NCI-H1436 (cell line): ENCODE measurements at regions not wholly inside any gene's neighbourhood (a gene's known extent, or its start where the extent isn't known, plus 50 kb on each side); places are given as distances from the start of the nearest gene placed in this dataset.
A peak's percentile ranks its signal among the peaks of the same experiment; 100 is the strongest.

ENCODE experiments used
- DNase-seq: peaks from one replicate; lab custom pipeline; 2025; lab: John Stamatoyannopoulos, UW

DNA sequence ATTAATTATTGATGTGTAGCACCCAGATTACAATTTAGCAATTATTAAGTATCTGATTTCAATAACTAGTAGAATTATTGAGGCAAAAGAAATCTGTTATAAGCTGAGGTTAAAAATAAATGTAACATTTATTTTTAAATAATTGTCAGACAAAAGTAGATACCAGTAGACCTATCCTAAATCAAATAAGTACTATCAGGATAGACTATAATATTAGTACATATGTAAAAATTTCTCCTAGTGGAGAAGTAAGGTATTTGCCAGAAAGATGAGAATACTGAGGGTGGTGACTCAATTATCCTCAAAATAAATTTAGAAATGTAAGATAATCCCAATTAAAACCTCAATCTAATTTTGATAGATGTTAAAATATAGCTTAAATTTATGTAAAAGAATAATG lies 377.8 kb upstream of the CHRM3 start:
- no peak for DNase-seq

DNA sequence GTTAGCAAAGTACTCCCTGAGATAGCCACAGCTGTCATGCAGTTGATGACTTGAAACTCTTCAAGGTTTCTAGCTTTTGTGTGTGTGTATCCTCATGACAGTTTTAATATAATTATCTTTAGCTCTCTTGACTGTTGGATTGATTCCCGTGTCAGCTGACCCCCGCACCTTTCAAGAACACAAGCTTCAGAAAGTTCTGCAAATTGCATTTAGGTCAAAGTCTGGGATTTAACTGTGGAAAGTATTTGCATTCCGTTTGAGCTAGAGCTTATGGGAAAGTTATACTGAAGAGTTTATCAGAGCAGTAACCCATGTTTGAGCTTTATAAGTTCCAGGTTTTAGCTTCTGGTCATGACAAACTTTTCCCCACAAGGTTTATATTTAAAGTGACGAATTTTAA lies 380.1 kb upstream of the CHRM3 start:
- DNase-seq = no peak

DNA sequence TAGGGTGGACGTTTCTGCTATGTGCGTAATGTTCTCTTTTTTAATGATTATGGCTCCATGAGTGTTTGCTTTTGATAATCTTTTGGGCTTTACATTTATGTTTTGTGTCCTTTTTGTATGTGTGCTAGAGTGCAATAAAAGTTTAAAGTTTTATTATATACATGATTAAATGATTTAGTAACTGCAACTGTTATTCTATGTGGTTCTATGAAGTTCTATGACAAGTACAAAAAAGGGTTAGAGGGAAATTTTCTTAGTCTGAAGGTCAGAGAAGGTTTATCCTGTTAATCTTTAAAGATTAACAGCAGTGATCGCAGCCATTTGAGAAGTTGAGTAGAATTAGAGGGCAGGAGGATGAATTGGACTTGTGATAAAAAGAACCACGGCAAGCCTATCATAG lies 386.4 kb upstream of the CHRM3 start:
- no peak for DNase-seq

DNA sequence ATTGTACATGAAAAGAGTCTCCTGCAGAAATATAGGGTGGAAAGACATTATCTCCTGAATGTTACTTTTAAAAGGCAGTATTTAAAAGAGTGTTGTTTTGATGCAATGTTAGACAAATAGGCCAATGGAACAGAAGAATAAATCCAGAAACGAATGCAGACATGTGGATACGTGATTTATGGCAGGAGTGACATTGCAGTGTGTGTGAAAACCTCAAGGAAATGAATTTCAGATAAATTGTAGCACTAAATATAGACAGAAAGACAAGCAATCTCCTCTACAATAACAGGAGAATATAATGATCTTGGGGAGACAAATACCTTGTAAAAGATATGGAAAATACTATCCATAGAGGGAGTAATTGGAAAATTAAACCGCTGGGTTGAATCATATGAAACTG lies 387.8 kb upstream of the CHRM3 start:
- DNase-seq = no peak

DNA sequence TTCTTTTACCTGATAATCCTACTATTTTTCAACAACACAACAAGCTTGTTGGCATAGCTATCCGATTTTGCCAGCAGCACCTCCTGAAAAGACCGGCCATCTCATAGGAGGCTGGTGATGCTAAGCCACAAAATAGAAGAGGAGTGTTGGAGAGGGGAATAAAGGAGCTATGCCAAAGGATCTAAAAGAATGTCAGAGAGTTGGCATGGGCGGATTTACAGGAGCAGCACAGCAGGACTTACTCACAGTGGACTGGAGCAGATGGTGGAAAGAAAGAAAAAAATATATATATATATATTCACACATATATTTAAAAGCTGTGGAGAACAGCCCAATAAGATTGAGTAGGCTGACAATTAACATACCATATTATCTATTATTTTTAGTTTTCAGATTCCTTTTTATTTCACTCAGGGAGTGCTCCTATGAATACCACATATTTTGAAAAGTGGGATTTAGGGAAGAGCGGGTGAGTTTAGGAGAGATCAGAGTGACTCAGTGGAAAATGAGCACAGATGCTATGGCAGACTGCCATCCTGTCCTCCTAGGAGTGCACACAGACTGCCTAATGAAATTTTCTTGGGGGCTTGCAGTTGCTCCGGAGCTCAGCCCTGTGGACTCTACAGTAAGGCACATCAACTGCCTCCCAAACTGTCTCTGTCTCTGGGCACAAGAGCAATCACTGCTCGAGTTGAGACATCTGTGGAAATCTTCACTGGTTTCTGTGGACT lies 394.4 kb upstream of the CHRM3 start:
- no peak for DNase-seq

DNA sequence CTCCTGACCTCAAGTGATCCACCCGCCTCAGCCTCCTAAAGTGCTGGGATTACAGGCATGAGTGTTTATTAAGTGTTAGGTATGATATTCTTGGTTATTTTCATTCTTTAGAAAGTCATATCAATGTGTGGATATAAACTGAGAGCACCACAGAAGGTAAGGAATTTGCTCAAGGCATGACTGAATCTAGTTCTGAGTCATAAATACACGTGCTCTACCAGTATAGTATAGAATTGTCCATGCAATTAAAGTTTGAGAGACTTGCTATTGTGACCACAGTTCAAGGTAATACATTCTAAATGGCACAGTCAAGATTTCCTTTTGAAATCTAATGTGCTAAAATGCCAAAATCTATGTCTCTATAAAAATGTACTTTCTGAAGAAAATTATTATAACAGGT lies 401.1 kb upstream of the CHRM3 start:
- no peak for DNase-seq

DNA sequence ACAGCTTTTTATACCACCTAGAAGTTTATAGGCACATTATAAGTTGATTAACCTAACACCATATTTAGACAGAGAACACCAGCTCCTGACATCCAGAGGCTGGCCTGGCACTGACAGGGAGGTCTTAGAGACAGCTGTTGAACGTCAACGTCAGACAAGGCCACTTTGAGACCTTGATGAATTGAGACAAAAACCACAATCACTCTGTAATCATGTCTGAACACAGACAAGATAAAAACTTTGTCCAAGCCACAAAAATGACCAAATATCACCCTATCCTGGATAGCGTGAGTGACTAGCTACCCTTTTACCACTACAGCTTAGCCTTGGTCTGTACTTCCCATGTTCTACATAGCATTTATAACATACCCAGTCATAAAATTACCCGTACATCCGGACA lies 403.6 kb upstream of the CHRM3 start:
- DNase-seq = no peak

DNA sequence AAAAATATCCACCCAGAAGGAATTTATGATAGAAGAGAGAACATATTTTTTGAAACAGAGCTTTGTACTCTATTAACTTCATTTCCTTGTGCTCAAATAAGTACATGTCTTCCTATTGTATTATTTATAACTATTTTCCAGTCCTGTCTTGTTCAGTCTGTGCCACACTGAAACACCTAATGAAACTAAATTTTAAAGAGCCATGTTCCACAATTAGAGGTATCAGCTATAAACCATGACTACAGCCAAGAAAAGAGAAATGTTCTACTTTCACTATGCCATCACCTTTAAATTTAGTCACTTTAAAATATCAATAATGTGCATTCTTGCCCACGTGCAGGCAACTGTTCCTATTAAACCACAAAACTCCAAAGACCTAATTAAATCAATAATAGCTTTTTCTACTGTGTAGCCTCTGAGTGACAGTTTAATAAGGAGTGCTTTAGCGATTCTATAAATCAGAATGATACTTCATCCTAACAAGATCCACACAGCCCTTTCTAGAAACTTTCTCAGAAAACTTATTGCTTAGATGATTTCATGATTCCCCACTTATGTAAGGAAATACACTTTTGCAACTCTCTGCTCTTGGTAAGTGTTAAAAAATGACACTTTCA lies 404.9 kb upstream of the CHRM3 start:
- no peak for DNase-seq

DNA sequence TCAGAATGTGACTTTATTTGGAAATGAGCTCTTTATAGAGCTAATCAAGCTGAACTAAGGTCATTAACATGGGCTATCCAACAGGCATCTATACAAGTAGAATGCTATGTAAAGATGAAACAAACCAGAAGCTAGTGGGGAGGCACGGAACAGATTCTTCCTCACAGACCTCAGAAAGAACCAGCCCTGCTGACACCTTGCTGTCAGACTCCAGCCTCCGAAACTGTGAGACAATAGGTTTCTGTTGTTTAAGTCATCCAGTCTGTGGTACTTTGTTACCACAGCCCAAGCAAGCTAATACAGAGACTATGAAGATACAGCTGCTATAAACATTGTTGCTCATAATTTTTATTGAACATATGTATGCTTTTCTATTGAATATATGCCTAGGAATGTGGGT lies 406.3 kb upstream of the CHRM3 start:
- no peak for DNase-seq

DNA sequence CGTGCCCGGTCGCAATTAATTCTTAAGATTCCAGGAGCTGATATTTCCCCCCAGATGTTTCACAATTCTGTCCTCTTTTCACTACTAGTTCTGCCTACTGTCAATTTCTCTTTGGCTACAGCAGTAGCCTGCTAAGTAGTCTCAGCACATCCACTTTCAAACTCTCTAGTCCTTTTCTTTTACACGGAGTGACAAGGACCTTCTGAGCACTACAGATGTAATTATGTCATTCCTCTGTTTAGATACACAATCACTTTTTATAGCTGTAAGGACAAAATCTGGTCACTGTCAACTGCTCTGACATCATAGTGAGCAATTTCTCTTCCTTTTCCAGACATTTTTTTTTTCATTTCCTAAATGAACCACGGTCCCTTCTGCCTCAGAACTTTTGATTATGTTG lies 421.7 kb upstream of the CHRM3 start:
- DNase-seq = no peak

DNA sequence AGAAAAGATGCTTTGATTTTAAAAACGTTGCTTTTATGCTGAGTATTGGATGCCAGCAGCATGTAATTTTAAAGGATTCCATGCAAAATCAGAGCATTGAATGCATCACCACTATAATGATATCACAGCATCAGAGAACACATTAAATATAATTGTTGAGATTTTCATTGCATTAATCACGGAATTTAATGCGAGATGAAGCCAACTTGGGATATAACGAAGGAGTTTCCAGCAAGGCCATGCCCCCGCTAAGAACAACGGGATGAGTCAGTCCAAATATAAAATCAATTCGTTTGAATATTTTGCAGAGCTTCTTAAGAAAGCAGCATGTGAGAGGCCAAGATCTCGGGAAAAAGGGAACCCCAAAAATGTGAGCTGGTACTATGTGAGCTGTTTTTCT lies 423.4 kb upstream of the CHRM3 start:
- DNase-seq = no peak

DNA sequence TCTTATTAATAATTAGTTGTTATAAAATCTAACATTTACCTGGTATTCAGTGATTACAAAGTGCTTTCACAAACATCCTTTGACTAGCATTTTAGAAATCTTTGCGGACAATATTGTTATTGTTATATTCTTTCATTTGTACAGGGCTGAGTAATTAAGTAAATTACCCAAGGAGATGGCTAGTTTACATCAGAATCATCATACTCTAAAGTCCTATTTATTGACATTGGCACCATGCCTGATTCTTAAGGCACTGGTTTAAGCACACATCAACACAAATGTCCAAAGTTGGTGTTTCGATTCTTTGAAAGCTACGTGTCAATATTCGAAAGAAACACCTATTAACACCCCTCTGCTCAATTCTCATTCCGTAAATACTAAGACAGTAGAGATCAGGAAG lies 424.6 kb upstream of the CHRM3 start:
- DNase-seq = peak; percentile 50

DNA sequence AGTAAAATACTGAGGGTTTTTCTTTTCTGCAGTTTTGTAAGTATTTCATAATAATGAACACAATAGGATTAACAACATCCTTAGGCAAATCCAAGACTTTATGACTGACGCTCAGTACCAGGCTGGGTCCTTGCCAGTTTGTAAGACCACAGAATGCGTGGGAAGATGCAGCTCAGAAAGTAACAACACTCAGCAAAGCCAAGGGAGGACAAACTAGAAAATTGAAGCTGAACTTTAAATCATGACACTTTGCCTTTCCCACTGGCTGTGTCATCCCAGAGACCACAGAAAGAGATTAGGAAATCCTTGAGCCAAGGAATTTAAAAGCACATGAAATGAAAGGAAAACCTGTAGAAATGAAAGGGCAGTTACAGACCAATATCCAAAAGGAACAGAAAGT lies 426.3 kb upstream of the CHRM3 start:
- DNase-seq = no peak

DNA sequence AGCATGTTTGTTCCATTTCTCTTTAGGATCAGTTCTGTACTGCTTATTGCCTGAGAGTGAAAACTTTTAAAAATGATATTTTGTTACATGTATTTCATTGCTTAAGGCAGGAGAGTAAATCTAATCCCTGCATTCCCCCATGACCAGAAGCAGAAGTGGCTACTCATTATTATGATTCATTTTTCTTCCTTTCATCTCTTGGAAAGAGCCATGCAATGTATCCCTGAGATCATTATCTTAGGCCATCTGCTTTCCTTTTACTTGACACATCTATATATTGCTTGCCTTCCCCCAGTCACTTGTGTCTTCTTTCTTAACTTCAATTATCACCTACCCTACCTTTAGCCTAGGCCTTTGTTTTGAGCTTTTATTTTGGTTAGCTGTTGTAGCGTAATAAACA lies 430.4 kb upstream of the CHRM3 start:
- no peak for DNase-seq

DNA sequence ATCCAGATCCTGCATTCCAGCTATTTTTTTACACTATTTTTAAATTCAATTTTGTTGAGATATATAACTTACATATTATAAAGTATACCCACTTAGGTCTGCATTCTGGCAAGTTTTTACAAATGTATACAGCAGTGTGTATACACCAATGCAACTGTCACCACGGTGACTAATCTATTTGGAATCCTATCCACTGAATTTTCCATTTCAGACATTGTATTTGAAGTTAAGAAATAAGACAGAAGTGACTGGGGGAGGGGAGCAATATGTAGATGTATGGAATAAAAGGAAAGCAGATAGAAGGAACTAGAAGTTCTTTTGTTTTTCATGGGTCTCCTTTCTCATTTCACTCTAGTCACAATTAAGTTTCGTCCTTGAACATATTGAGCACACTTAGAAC lies 431.5 kb upstream of the CHRM3 start:
- DNase-seq = no peak

DNA sequence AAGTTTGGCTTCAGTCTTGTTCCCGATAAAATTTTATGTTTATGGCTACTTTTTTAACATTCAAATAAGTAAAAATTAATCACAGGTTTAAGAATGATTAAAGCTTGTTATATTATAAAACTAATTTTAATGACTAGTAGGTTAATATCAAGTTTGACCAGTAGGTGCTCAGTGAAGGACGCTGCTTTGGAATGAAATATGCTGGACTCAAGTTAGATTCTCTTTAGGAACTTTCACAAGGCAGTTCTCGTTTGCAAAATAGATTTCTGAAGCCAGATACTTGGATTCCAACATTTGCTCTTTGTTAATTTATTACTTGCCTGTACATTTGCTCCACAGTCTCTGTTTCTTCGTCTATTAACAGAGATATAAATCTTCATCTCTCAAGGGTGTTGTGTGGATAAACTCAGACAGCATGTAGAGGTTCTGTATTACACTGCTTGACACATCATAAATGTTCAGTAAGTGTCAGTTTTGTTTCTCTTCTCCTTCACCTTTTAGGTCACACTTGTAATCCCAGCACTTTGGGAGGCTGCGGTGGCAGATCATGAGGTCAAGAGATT lies 432.8 kb upstream of the CHRM3 start:
- no peak for DNase-seq

DNA sequence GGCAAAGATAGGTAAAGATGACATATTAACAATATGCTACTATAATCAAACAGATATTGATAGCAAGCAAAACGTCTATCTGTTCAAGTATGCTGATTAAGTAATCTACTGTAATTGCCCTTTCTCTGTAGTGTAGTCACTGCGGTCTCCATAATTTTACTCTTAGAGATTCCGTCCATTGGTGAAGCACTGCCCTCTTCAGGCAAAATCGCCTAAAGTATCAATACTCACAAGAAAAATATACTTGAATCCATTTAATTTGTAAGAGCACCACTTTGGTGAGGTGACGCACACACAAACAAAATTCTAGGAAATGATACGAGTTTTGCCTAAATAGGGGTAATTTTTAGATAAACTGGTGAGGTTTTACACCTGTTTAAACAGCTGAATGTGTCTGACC lies 434.6 kb upstream of the CHRM3 start:
- DNase-seq = peak; percentile 6

DNA sequence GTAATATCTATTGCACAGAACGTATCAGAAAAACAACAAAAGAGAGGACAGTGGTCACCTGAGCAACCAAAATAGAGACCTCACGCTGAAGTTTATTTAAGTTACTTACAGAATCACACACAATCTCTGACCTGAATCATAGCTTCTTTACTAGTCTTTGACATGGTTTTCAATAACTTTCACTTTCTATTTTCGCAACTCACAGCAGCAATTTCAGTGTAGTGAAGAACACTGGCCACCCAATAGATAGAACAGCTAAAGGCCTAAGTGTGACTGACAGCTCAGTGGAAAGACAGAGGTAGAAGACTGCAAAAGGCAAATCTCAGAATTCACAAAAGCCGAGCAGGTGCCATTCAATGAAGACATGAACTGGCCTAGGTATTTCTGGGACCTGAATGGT lies 435.6 kb upstream of the CHRM3 start:
- DNase-seq = no peak

DNA sequence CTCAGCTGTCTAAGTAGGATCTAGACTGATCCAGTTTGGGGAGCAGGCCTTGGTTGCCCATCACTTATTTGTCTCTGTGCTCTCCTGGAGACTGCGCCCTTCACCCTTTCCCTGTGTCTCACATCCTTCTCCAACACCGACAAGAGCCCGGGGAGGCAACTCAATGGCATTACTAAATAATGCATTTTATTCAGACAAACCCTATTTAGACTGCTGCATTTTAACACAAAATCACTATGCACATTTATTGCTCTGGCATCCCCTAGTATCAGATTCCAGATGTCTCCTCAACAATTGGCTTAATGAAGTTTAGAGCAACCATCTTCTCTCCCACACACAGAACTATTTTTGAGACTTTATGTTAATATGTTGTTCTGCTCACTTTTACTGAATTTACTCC lies 436.4 kb upstream of the CHRM3 start:
- no peak for DNase-seq

DNA sequence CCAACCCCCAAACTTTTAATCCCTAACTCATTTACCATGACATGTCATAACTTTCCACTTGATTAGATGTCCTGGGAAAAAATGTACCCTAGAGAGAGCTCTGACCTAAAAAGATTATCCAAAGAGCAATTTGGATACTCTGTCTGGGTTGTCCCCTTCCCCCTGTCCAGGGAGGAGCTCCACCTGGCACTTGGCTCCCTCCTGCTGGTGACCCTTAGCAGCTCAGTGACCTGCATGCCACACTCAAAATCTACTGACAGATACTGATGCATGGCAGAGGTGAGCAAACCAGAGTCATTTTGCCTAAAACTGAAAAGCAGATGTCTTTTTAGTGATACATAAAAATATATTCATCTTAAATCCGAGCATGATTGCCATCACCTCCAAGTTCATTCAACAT lies 442.3 kb upstream of the CHRM3 start:
- DNase-seq = no peak

DNA sequence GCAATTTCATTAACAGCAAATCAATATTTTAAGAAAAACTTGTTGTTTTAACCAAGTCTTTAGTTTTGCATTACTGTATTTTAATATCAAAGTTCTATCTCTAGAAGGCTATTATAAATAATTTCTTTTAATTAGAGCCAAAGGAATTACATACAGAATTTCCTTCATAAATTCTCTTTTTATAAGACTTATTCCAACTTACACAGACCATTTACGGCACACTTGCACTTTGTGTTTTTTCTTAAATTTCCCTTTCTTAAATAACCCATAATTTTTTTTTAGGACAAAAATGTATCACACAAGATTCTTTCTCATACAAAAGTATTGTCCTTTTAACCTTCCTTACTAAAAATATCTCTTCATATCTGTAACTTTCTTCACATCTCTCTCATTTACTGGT lies 458.5 kb upstream of the CHRM3 start:
- DNase-seq = no peak

DNA sequence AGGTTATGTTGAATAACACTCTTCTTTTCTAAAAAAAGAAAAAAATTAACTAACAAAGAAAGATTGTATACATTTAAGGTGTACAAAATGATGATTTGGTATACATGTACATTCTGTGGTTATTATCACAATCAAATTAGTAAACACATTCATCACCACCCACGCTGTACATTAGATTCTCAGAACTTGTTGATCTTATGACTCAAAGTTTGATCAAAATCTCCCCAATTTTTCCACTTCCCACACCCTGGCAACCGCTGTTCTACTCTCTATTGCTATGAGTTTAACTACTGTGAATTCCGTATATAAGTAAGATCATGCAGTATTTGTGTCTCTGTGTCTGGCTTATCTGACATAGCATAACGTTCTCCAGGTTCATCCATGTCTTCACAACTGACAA lies 469.5 kb upstream of the CHRM3 start:
- DNase-seq = no peak

DNA sequence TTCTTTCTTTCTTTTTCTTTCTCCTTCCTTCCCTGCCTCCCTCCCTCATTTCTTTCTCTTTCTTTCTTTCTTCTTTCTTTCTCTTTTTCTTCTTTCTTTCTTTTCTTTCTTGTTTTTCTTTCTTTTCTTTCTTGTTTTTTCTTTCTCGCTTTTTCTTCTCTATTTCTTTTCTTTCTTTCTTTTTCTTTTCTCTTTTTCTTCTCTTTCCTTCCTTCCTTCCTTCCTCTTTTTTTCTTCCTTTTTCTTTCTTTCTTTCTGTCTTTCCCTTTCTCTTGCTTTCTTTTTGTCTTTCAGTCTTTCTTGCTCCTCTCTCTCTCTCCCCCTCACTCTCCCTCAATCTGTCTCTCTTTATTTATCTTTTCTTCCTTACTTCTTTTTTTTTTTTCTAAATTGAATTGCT lies 472.0 kb upstream of the CHRM3 start:
- no peak for DNase-seq

DNA sequence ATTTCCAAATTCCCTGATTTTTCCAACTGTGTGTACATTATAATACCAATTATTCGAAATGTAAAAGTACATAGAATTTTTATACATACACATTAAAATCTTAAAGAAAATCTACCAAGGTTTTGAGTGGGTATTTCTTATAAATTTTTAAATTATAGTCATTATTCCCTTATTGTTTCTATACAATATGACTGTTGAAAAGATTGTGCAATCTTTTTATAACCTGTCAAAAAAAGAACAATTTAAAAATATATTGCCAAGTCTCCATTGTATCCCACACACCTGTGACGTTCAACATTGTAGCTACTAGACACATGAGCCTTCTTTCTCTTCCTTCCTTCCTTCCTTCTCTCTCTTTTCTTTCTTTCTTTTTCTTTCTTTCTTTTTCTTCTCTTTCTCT lies 473.2 kb upstream of the CHRM3 start:
- no peak for DNase-seq
